LNCAP (cell line): ENCODE measurements at regions not wholly inside any gene's neighbourhood (a gene's known extent, or its start where the extent isn't known, plus 50 kb on each side); places are given as distances from the start of the nearest gene placed in this dataset.

Experiments
- TF ChIP-seq, protein P1 (sequence below): fragments of 450-650 bp; IDR thresholded peaks from 2 replicates; pipeline ENCODE4 v1.5.1; 2017; ENCODE audit warnings: mild to moderate bottlenecking

DNA sequence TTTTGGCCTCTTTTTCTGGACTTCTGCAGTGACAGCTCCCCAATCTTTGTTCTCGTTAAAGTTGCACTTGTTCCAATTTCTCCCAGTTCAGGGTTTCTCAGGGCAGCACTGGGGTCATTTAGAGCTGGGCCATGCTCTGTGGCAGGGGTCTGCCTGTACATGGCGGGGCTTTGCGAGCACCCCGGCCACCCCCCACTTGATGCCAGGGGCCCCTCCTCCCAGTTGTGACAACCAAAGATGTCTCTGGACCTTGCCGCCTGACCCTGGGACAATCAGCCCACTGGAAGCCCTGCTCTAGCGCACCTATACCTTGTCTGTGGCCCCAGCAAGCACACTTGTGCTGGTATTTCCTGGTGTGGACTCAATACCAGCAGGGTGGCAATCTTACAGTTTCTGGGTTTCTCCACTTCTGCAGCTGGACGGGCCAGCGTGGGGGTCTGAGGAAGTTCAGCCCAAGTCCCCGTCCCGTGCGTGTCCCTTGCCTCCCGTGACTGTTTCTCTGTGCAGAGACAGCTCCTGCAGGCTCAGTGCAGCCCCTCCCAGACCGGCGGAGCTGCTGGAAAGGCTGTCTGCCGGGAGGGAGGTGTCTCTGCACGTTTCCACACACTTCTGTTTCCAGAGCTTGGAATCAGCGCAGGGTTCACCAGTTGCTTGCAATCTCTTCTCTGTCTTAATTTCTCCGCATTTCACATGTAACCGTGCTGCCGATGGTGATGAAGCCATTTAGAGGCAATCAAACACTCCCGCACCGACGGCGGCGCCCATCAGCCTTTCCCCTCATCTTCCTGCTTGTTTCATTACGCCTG is 1328.9 kb downstream of the BRD1 start:
- TF ChIP-seq, protein P1, sequence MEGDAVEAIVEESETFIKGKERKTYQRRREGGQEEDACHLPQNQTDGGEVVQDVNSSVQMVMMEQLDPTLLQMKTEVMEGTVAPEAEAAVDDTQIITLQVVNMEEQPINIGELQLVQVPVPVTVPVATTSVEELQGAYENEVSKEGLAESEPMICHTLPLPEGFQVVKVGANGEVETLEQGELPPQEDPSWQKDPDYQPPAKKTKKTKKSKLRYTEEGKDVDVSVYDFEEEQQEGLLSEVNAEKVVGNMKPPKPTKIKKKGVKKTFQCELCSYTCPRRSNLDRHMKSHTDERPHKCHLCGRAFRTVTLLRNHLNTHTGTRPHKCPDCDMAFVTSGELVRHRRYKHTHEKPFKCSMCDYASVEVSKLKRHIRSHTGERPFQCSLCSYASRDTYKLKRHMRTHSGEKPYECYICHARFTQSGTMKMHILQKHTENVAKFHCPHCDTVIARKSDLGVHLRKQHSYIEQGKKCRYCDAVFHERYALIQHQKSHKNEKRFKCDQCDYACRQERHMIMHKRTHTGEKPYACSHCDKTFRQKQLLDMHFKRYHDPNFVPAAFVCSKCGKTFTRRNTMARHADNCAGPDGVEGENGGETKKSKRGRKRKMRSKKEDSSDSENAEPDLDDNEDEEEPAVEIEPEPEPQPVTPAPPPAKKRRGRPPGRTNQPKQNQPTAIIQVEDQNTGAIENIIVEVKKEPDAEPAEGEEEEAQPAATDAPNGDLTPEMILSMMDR = no peak

DNA sequence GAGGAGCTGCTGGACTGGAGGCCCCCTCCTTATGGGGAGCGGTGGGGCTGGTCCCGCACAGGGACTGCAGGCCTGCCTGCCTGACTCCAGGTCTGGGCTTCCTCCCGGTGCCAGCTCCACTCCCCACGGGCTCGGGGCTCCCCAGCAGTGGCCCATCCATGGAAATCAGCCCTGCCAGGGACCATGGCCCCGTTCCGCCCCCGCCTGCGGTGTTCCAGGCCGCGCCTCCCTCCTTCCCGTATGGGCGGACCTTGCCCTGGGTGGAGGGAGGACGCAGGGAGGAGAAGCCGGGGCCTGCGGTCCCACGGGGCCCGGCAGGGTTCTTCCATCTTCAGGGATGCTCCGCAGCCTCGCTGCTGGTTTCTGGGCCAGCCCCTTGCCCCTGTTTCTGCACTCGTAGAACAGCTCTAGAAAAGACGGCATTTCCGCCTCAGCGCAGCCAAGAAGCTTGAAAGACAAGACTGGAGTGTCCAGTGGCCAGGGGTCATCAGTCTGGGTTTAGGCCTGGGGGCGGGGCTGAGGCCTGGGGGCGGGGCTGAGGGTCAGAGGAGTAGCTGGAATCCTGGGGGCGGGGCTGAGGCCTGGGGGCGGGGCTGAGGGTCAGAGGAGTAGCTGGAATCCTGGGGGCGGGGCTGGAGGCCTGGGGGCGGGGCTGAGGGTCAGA is 1330.6 kb downstream of the BRD1 start:
- TF ChIP-seq, protein P1 = no peak

DNA sequence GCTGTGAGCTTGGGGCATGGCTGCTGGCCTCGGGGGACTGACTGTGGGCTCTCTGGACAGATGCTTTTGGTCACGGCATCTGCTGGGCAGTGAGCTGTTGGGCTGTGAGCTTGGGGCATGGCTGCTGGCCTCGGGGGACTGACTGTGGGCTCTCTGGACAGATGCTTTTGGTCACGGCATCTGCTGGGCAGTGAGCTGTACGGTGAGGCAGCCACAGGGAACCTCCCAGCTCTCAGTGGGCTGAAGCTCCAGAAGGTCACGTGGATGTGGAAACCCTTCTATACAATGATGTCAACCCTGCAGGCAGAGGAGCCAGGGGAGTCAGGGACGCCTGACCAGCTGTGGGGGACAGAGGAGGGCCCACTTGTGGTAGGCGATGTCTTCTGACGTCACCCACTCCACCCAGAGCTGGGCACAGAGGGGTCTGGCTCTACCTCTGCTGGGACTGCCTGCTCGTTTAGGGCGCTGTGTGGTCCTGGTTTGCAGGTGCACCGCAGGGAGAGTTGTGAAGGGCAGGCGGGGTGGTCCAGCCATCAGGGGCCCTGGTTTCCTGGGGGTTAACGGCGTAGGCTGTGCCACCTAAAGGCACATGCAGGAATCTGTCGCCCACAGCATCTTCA is 1331.3 kb downstream of the BRD1 start:
- TF ChIP-seq, protein P1 = no peak

DNA sequence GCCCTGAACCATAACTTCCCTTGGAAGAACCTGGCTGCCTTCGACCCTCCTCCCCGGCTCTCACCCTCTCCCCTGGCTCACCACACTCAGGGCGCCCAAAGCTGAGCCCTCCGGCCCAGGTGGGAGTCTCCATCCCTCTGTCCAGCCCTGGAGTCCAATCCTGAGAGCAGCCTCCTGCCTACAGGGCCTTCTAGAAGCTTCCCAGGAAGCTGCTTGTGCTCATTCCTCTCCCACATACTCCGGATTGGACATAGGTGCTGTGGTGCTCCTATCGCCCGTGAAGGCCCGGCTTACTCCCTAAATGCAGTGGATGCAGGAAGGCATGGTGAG is 1332.0 kb downstream of the BRD1 start:
- TF ChIP-seq, protein P1 = no peak

DNA sequence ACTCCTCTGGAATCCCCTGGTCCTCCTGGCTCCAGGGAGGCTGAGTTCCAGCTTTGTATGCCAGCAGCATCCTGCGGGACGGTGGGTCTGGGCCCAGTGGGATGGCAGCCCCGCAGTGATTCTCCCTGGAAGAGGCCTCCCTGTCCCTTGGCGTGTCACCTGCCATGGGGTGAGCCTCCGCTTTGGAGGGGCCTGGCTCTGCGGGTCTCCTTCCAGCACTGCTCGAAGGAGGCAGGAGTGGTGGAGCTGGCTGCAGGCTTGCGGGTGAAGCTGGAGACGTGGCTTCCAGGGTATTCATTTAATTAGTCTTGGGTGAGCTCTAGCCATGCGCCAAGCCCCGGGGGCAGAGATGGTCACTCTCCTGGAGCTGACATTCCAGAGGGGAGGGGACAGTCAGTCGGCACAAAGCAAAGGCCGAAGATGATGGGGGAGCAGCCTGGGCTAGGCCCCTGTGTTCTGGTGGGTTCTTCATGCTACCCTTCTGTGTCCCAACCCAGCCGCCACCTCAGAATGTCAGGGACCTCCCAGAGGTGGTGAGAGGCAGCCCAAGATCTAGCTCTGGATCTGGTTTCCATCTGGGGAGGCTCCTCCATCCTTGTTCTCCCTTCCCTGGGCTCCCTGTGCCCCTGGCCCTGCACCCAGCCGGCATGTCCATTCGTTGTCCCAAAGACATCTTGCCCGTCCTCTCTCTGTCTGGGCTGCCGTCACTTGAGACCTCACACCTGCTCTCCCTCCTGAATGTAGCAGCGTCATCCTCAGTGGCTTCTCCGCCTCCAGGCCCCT is 1332.5 kb downstream of the BRD1 start:
- TF ChIP-seq, protein P1 = no peak

DNA sequence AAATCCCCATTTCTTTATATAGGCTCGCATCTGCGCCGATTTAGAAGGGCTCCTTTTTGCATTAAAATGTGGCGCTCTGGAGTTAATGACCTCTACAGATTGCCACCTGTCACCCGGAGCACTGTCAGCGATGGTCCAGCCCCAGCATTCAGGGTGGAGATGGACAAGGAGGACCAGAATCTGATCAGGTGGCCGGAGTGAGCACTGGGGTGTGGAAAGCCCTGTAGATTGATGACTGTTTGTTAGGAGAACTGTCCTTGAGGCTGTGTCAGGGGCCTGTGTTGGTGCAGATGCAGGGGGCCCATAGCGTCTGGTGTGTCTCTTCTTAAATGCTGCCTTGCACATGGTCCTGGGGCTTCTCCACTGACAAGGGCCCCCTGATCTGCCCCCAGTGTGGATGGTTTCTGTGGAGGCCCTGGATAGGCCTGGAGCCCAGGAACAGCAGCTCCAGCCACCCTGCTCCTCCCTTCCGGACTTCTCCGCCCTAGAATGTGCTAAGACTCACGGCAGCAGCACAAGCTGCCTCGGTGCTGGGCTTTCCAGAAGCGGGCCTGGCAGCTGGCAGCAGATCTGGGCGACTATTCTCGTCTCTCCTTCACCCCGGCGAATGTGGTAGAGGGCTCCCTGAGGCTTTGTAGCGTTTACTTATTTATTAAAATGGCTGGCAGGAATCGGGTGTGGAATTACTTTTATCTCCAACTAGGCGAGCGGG is 1333.3 kb downstream of the BRD1 start:
- TF ChIP-seq, protein P1 = no peak

DNA sequence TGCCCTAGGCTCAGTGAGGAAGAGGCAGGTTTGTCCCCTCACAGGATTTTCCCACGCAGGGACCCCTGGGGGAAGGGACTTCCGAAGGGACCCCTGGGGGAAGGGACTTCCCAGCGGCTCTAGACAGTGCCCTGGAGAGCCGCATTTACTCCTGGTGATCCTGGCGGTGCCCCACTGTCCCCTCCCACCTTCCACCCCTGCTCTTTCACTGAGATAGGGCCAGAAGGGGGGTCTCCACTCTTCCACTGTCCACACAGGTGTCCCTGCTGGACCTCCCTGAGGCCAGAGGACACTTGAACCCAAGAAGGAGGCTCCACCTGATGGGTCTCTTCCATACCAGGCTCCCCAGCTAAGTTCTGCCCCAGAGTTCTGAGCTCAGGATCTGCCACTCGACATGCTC is 1333.9 kb downstream of the BRD1 start:
- TF ChIP-seq, protein P1 = no peak
